CD4-positive, alpha-beta T cell treated with Interleukin-15 for 4 hours (primary cell): ENCODE measurements at regions not wholly inside any gene's neighbourhood (a gene's known extent, or its start where the extent isn't known, plus 50 kb on each side); places are given as distances from the start of the nearest gene placed in this dataset.
"Not testable (repeated sequence)": the region's sequence is repeated elsewhere in the genome, so short reads cannot be mapped to it uniquely, and the experiment has no call there.

Experiments used
- DNase-seq: peaks from one replicate; pipeline ENCODE4 v3.0.0-alpha.2; 2020; ENCODE audit warnings: low spot score

GRCh38 chr12:46983959-46984841 is 95.2 kb upstream of the PCED1B start:
- DNase-seq = peak; percentile 32

GRCh38 chr12:46985816-46986215 is 93.6 kb upstream of the PCED1B start:
- DNase-seq = no peak

GRCh38 chr12:46988122-46988521 is 91.3 kb upstream of the PCED1B start:
- not testable (repeated sequence) for DNase-seq

GRCh38 chr12:46990211-46990610 is 89.2 kb upstream of the PCED1B start:
- no peak for DNase-seq

- not testable (repeated sequence) for DNase-seq
Observed at GRCh38 chr12:46992051-46992450, 87.4 kb upstream of the PCED1B start.

- no peak for DNase-seq
Observed at GRCh38 chr12:46998811-46999368, 80.5 kb upstream of the PCED1B start.

- DNase-seq = no peak
Observed at GRCh38 chr12:47004634-47005033, 74.8 kb upstream of the PCED1B start.

GRCh38 chr12:47007048-47007447 is 72.4 kb upstream of the PCED1B start:
- DNase-seq = no peak

GRCh38 chr12:47012552-47012951 is 66.9 kb upstream of the PCED1B start:
- no peak for DNase-seq

- DNase-seq = no peak
Observed at GRCh38 chr12:47014474-47014873, 64.9 kb upstream of the PCED1B start.

GRCh38 chr12:47015381-47015780 is 64.0 kb upstream of the PCED1B start:
- no peak for DNase-seq

GRCh38 chr12:47017041-47017713 is 62.2 kb upstream of the PCED1B start:
- DNase-seq = no peak

- DNase-seq = no peak
Observed at GRCh38 chr12:47017901-47018475, 61.4 kb upstream of the PCED1B start.

- no peak for DNase-seq
Observed at GRCh38 chr12:47020211-47020821, 59.1 kb upstream of the PCED1B start.

- peak; percentile 52 for DNase-seq
Observed at GRCh38 chr12:47021298-47021697, 58.1 kb upstream of the PCED1B start.

- no peak for DNase-seq
Observed at GRCh38 chr12:47022296-47022695, 57.1 kb upstream of the PCED1B start.

GRCh38 chr12:47023311-47023710 is 56.1 kb upstream of the PCED1B start:
- no peak for DNase-seq

GRCh38 chr12:47023953-47024352 is 55.5 kb upstream of the PCED1B start:
- DNase-seq = no peak

GRCh38 chr12:47024463-47024862 is 55.0 kb upstream of the PCED1B start:
- DNase-seq = no peak

GRCh38 chr12:47025349-47025748 is 54.1 kb upstream of the PCED1B start:
- DNase-seq = no peak

GRCh38 chr12:47025798-47026197 is 53.6 kb upstream of the PCED1B start:
- DNase-seq = no peak

GRCh38 chr12:47026291-47026690 is 53.1 kb upstream of the PCED1B start:
- DNase-seq = no peak
